DMS79 (cell line): ENCODE measurements at regions not wholly inside any gene's neighbourhood (a gene's known extent, or its start where the extent isn't known, plus 50 kb on each side); places are given as distances from the start of the nearest gene placed in this dataset.
A peak's percentile ranks its signal among the peaks of the same experiment; 100 is the strongest.
"Not testable (repeated sequence)": the region's sequence is repeated elsewhere in the genome, so short reads cannot be mapped to it uniquely, and the experiment has no call there.

ENCODE experiments used
- DNase-seq: peaks from one replicate; lab custom pipeline; 2025; lab: John Stamatoyannopoulos, UW

DNA sequence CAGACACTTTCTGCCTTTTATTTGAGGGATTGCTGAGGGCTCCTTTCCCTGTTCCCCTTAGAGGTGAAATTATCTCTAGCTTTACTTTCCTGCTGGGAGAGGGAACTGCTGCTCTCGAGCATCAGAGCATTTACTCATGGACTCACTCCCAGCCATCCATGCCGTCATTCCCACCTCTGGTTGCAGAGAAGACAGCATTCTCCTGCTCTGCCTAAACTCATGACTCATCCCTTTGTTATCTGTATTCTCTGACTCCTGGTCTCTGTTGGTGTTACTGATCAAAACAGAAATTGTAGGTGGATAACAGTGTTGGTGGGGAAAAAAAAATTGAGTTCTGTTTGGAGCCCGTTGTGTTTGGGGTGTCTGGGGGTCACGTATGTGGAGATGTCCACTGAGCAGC lies 159.3 kb downstream of the TTC8 start:
- DNase-seq: no peak

DNA sequence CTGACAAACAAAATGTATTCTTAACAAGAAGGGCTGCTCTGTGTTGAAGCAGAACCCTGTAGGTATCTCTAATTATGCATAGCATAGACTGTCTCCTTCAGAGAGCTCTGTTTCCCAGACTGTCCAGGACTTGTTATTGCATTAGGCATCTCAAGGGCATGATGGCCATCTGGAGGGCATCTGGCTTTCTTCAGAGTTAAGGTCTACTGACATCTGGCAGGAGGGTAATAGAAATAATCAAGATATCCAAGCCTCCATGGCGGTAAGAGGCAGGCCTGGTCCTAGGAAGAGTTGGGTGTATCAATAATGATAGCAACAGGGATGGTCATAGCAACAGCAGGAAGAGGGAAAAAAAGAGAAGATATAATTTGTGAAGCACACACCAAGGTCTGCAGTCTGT lies 161.2 kb downstream of the TTC8 start:
- DNase-seq: no peak

DNA sequence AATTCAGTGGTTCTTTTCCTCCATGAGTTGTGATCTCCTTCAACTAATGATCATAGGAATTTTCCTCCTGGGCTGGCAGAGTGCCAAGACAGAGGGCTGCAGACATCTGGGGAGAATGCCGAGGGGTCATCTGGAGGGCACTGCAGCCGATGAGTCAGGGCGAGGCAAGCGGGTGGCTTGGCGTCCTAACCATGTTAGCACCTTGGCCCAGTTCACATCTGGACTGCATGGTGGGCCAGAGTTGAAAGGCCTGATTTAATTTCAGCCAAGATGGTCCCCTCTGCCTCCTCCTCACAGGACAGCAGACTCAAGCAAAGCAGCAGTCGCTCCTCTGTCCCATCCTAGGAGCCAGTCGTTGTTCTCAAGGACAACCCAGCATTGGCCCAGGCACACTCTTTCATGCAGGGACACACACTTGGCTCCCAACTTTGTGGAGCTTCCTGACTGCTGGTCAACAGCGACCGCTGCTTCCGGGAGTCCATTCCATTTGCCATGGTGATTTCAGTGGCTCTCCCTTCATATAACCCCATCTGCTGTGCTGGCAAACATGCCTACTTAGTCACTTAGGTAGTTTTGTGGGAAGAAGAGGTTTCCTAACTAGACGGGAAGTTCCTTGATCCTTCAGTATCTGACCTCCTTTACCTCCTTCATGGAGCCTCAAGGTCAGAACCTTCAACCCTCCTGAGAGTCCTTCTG lies 161.8 kb downstream of the TTC8 start:
- DNase-seq: peak; percentile 11

DNA sequence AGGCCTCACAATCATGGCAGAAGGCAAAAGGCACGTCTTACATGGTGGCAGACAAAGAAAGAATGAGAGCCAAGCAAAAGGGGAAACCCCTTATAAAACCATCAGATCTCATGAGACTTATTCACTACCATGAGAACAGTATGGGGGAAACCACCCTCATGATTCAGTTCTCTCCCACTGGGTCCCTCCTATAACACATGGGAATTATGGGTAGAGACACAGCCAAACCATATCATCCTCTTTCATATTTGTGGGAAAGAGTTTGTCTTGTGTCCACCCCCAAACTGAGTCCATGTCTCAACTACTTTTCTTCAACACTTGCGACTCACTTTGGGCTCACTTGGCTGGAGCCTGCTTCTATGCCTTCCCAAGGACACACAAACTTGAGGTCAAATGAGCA lies 162.5 kb downstream of the TTC8 start:
- not testable (repeated sequence) for DNase-seq

DNA sequence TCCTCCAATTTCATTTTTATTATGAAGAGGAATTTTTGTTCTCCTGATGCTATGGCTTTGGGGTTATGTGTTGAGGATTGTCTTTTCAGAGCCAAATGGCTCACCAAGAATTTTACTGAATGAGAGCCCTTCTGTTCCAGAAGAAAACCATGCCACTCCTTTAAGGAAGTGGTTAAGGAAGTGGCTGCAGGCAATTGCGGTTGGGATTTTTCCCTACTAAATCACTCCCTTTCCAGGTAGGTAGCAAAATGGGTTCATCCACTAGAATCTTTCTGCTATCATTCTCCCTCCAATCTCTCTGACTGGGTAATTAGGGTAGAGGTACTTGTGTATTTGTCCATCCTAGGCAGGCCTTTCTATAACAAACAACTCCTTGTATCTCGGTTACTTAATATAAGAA lies 163.1 kb downstream of the TTC8 start:
- no peak for DNase-seq

DNA sequence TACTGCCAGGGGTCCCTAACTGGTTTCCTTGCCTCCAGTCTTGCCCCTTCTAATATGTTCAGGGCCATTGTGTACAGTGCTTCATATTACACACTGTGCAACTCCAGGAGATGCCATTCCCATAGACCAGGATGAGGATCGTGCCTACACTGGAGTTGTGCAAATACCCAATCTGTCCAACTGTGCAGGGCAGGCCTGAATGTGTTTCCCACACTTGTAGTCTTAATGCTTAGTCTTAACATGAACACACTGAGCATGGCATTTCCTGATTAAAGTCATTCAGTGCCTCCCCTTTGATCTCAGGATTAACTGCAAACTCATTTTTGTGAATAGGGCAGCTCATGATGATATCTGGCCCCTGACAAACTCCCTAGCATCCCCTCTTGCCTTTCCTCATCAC lies 165.5 kb downstream of the TTC8 start:
- DNase-seq: no peak

DNA sequence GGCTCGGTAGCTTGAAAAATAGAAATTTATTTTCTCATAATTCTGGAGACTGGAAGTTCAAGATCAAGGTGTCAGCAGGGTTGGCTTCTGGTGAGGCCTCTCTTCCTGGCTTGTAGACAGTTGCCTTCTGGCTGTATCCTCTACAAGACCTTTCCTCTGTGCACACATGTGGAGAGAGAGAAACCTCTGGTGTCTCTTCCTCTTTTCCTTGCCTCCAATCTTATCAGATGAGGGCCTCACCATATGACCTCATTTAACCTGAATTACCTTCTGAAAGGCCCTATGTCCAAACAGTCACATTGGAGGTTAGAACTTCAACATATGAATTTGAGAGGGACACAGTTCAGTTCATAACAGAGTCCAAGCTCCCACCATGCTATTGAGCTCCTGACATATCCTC lies 166.4 kb downstream of the TTC8 start:
- no peak for DNase-seq

DNA sequence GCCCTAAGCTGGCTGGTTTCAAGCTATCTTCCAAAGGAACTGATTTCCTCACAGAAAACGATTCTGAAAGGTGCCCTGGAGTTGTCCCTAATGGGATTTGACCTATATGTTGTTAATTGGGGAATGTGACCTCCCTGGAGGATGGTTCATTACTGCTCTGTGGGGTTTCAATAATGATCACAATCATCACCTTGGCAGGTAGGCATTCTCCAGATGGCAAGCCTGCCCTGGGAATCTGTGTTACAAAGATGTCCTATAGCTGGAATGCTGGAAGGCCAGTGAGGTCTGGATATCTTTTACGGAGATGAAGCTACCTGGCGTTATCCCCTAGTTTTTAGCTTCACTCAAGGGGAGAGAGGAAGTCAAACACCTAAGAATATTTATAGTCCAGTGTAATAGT lies 167.6 kb downstream of the TTC8 start:
- DNase-seq: no peak

DNA sequence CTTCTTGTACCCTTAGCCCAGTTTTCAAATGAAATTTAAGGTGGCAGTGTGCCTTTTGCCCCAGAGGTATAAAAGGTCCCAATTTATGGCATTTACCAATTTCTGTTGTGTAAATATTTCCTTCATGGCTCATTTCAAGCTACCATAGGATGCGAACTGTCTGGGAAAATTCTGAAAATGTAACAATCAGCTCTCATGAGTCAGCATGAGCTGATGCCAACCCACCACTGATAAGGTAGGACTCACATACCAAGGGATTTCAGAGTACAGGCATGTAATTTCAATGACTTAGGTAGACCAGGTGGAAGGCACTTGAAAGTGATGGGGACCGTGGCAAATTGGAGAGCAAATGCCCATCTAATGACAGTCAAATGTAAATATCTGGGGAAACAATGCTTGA lies 169.5 kb downstream of the TTC8 start:
- peak; percentile 93 for DNase-seq

DNA sequence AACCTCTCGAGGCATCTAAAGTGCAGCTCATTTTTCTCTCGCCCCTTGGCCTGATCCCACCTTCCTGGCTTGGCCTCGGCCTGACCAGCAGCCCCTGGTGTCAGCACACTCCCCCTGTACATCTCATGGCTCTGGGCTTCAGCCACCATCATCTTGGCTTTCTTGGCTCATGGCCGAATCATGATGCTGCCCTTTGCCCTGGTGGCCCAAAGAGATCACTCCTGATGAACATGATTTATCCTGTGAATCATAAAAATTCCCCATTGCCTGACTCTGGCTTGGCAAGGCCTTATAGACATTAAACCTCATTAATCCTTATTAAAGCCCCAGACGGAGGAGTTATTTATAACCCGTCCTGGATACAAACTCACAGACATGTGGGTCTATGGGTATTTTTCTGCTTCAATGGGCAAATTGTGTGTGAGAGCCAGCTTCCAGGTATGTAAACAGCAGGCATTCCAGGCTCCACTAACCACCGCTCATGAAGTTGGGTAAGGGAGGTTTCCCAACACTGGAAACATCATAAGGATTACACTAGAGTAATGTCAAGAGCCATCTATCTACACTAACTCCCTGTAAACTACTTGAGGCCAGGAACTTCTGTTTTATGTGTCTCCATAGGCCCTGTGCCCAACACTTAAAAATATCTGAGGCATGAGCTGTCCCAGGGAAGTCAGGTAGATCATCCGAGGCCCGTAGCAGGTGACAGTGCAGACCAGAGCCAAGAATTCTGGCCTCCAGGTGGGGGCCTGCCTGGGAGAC lies 171.2 kb downstream of the TTC8 start:
- peak; percentile 85 for DNase-seq

DNA sequence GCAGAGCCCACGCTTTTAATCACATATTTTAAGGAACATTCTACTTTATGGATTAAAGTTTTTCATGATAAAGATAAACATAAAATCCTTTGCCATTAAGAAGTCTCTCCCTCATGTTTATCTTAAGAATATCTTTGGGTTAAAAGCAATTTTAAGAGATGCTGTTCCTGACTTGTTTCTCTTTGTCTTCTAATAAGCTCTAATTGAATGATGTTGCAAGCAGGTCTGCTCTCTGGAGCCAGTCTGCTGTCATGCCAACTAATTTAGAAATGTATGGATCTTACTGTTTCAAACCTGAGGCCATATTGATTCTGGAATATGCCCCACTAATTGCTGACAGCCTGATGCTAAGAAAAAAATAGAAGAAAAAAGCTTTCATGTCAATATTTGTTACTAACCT lies 173.6 kb downstream of the TTC8 start:
- no peak for DNase-seq

DNA sequence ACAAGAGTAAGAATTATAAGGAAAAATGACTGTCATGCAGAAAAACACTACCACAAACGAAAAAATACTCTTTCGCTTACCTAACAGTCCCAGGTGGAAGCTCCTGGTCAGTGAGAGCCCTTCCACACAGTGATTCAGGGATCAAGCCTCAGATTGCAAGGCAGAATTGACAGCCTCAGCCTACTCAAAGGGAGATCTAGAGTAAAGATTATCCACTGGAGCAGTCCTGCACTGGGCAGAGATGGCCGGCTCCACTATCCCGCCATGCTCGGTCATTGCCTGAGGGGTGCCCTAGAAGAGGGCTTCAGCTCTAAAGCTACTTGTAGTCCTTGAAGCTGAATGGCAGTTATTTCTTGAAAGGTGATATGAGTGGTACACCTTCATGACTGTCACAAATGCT lies 174.7 kb downstream of the TTC8 start:
- DNase-seq: no peak

DNA sequence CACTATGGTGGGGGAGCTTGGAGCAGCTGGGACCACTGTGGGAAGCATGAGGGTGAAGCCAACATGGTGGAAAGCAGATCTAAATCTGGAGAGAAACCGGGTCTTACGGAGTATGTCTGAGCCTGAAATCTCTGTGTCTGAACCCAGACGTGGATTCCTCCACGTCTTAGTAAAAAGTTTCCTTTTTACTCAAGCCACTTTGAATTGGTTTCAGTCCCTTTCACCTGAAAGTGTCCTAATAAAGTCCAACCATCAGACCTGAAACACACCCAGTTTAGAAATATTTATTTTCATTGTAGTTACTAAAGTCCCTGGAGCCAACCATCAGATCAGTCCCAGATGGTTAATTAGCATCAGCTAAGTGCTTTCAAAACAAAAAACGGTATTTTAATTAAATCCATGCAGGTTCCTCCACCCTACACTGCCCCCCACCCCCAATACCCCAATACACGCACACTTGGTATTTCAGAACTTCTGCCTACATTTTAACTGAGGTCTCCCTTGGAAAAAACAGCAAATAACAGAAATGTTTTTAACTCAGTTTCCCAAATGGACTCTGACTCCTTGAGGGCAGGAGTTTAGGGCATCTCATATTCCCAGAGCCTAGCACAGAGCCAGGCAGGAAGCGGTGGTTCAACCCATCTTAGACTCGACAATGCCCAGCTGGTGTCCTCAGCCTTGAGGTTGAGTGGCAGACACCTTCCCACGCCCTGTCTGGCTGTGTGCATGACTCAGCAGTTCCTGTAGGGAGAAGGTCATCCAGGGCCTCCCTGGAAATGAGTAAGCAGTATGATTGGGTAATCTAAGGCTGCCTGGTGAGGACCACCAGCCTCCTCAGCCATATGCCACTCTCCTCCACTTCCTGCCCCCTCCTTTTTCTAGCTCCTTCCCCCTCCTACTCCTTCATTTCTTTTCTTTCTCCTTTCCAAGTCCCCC lies 175.8 kb downstream of the TTC8 start:
- DNase-seq: no peak

DNA sequence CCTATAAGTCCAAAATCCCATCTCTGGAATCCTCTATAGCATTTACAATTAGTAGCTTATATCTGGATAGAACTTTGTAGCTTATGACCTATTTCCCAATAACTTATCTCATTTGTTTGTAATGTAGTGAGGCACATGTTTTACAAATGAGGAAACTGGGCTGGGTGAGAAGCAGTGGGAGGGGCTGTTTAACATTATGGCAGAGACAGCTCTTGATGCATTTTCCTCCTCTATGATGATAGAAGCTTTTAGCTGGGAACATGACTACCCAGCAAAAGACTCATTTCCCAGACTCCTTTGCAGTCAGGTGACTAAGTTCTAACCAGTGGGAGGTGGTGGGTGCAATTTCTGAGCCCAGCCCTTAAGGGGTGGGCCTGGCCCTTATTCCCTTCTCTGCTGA lies 179.7 kb downstream of the TTC8 start:
- DNase-seq: no peak

DNA sequence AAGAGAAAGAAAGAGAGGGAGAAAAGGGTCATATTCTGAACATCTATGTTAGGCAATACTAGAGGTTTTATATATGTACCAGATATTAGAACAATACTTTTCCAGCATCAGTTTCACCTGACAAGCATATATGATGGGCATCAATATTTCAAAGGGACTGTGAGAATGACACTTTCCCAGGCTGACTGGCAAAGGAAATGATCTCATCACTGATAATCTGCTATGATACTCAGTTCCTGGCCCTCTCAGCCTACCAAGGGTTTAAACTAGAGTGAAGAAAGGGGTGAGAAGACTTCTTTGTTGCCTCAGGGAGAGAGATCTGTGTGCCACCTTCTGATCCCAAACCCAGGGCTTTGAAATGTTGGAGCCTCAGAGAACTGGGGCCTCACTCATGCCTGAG lies 183.5 kb downstream of the TTC8 start:
- DNase-seq: no peak

DNA sequence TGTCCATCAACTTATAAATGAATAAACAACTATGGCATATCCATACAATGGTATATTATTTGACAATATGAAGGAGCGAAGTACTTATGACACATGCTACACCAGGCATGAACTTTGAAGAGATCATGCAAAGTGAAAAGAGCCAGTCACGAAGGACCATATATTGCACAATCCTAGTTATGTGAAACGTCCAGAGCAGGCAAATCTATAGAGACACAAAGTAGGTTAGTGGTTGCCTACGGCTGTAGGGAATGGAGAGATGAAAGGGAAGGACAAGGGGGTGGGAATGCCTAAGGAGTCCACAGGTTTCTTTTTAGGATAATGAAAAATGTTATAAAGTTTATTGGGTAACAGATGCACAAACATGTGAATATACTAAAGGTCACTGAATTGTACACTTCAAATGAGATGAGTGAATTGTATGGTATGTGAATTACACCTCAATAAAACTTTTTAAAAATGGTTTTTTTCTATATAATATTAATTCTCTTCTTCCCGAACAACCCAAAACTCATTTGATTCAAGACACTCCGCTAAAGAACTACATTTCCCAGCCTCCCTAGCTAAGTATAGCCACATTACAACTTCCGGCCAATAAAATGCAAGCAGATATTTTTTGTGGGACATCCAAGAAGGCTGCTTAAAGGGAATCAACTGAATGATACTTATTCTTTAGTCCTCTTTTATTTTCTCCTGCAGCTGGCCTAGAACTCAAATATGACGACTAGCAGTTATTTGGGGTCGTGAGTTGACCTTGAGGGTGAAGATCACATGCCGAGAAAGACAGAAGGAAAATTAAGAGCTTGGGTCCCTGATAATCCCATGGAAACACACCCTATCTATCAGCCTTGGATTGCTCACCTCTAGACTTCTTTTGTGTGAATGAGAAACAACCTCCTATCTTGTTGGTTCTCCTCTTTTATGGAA lies 187.2 kb downstream of the TTC8 start:
- no peak for DNase-seq

DNA sequence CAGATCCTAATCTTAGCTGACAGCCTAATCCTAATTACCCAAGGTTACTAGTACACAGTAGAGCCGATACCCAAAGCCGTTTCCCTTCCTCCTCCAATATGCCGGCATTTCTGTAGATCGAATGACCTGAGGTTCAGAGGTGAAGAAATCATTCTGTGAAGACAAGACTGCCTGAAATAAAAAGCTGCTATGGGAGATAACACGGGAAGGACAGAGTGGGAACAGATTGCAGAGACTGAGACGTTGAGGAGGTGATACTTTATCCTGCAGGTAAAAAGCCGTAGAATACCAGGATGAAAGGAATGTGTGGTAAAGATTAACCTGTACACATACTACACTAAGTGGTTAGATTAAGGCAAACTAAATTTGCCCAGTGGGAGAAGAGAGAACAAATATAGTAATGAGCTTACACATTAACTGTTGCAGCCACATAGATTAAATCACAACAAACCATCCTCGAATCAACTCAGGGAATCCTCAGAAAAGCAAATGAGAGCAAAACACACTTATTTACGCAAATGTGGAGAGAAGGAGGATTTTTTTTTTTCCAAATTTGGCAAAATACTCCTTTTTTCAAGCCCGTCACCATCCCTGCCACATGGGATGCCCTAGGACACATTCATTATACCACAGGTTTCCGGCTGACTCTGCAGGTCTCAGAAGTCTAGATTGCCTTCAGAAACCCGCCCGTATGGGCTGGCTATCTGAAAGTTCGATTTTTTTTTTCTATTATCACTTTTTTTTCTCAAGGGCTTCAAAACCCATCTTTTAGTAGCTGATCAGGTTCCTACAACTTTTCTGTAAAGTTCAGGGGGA lies 188.0 kb downstream of the TTC8 start:
- DNase-seq: no peak

DNA sequence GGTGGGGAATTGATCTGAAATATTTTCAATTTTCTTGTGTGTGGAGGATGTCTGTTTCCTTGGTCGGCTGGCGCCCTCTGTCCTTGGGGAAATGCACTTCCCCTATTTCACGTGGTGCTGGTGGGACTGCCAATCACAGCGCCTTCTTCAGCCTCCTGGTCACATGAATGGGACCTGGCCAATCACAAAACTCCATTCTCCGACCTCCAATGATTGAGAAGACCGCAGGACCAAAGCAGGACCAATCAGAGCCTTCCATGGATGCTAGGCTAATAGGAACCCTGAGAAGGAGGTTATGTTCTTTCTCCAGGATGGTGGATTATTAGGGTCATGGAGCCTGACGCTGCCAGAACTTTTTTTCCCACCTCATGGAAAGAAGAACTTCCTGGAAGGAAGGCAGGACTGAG lies 188.7 kb downstream of the TTC8 start:
- DNase-seq: no peak

DNA sequence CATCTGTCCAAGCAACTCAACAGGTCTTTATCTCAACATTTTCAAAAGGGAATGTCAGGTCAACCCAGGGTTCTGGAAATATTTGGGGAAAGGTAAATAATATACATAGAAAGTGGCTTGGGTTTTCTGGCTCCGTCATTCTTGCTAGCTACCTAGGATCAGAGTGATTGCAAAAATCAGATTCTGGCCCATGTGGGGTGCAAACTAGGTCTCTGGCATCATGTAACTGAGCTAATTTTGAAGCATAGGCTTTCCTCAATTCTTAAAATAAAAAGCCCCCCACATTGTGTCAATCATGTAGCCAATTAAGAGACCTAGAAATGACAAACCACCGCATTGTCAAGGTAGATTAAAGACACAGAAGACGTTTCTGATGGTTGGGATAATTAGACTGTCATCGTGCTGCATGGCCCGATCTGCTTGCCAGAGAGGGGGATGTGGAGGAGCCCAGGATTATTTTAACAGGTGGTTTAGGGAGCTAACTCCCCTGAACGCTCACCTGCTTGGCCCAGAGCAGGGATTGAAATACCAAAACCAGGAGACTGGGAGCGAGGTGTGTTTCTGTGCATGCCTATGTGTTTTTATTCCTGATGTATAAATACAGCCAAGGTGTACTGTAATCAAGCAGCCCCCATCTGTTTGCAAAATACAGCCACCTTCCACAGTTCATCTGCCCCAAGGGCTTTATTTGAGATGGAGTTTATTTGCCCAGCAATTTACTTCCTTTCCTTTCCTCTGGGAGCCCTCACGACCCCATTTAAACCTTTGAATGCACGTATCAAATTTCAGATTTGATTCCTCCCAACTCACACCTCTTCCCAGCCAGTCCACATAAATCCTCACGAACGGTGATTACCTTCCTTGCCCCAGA lies 189.5 kb downstream of the TTC8 start:
- peak; percentile 84 for DNase-seq

DNA sequence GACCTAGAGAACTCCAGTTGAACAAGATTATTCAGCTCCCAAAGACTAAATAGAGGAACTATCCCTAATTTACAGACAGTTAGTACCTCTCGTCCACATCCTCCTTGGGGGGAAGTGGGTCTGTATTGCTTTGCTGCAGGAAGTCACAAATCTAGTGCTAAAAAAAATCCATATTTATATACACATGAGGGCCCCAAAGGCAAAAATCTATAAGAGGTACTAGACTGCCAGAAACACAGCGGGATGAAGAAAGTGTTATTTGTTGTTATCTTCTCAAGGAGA lies 190.1 kb downstream of the TTC8 start:
- DNase-seq: no peak
